SU-DHL-6 (cell line): ENCODE measurements at regions not wholly inside any gene's neighbourhood (a gene's known extent, or its start where the extent isn't known, plus 50 kb on each side); places are given as distances from the start of the nearest gene placed in this dataset.

Experiments used
- H2AFZ ChIP-seq: fragments of 200-600 bp; sonication (generic); 2 replicates; pipeline ENCODE4 v1.6.1; 2014; ENCODE audit warnings: low read depth, mild to moderate bottlenecking, moderate library complexity, mixed read lengths, antibody characterized with exemption, low read length; ENCODE audit not compliant: severe bottlenecking
- H3F3A ChIP-seq: fragments of 200-600 bp; shearing (Covaris generic); 2 replicates; pipeline ENCODE4 v1.6.0; 2016; ENCODE audit warnings: antibody characterized with exemption, mild to moderate bottlenecking; ENCODE audit not compliant: insufficient read depth
- H3K27ac ChIP-seq: fragments of 200-600 bp; sonication (generic); 2 replicates; pipeline ENCODE4 v1.5.1; 2016; ENCODE audit warnings: low read depth, mild to moderate bottlenecking, low read length, moderate library complexity, mixed read lengths
- H3K27me3 ChIP-seq: fragments of 200-600 bp; sonication (generic), shearing (Covaris generic); 2 replicates; pipeline ENCODE4 v1.6.0; 2014; ENCODE audit warnings: mild to moderate bottlenecking, low read length
- H3K36me3 ChIP-seq: fragments of 200-600 bp; sonication (generic); 2 replicates; pipeline ENCODE4 v1.6.1; 2014; ENCODE audit warnings: mild to moderate bottlenecking, low read length, mixed read lengths
- H3K4me2 ChIP-seq: fragments of 300-600, 200-600 bp; shearing (Covaris generic), sonication (generic); 2 replicates; pipeline ENCODE4 v1.6.0; 2014; ENCODE audit warnings: low read length, low read depth, mild to moderate bottlenecking; ENCODE audit not compliant: poor library complexity, severe bottlenecking
- H3K4me3 ChIP-seq: fragments of 200-600 bp; sonication (generic); 2 replicates; pipeline ENCODE4 v1.5.1; 2014; ENCODE audit warnings: antibody characterized with exemption, low read length, mild to moderate bottlenecking, mixed read lengths; ENCODE audit not compliant: insufficient read depth, poor library complexity, severe bottlenecking
- H3K79me2 ChIP-seq: fragments of 200-600 bp; sonication (generic); 2 replicates; pipeline ENCODE4 v1.6.1; 2014; ENCODE audit warnings: mild to moderate bottlenecking, low read length, moderate library complexity; ENCODE audit not compliant: insufficient read depth
- H3K9ac ChIP-seq: fragments of 200-600 bp; sonication (generic); 2 replicates; pipeline ENCODE4 v1.7.0; 2014; ENCODE audit warnings: mild to moderate bottlenecking, low read length
- H3K9me2 ChIP-seq: fragments of 200-600 bp; sonication (generic); replicated peaks from 2 replicates; pipeline ENCODE4 v1.6.1; 2014; ENCODE audit warnings: low read length; ENCODE audit not compliant: insufficient read depth
- H3K9me3 ChIP-seq: fragments of 200-600 bp; sonication (generic); 2 replicates; pipeline ENCODE4 v1.6.1; 2014; ENCODE audit warnings: low read length, mixed read lengths; ENCODE audit not compliant: insufficient read depth
- H4K20me1 ChIP-seq: fragments of 200-600 bp; sonication (generic); 2 replicates; pipeline ENCODE4 v1.6.1; 2014; ENCODE audit warnings: low read depth, mild to moderate bottlenecking, antibody characterized with exemption, low read length, moderate library complexity, mixed read lengths
- CTCF ChIP-seq: fragments of 200-600 bp; sonication (generic); IDR thresholded peaks from one replicate; pipeline ENCODE4 v1.5.1; 2017; ENCODE audit warnings: antibody characterized with exemption, mild to moderate bottlenecking, low read length, moderate library complexity; ENCODE audit not compliant: insufficient read depth, poor library complexity, severe bottlenecking
- EZH2phosphoT487 ChIP-seq: fragments of 200-600 bp; sonication (generic), shearing (Covaris generic); conservative IDR thresholded peaks from 2 replicates; pipeline ENCODE4 v1.6.1; 2018; ENCODE audit warnings: mild to moderate bottlenecking, antibody characterized with exemption, low read length, moderate library complexity, mixed read lengths

- no peak overlapping the region for H3K27ac ChIP-seq
- H3K36me3 ChIP-seq = no peaks in the 10 kb centered on the region
- no peak overlapping the region for H3K9ac ChIP-seq
- no peak overlapping the region for H3K4me2 ChIP-seq
- no peak overlapping the region for H2AFZ ChIP-seq
- H3K79me2 ChIP-seq = no peaks in the 10 kb centered on the region
- no peaks in the 10 kb centered on the region for H3K9me3 ChIP-seq
- no peaks in the 10 kb centered on the region for H4K20me1 ChIP-seq
- H3K27me3 ChIP-seq = no peaks in the 10 kb centered on the region
- H3K4me3 ChIP-seq = no peak overlapping the region
- H3F3A ChIP-seq = no peaks in the 10 kb centered on the region
- no peaks in the 10 kb centered on the region for H3K9me2 ChIP-seq
- TF ChIP-seq EZH2phosphoT487 (no peak), CTCF (no peak)
These were observed 431.6 kb downstream of the GABRG1 start for GRCh38 chr4:45692131-45692735.

DNA sequence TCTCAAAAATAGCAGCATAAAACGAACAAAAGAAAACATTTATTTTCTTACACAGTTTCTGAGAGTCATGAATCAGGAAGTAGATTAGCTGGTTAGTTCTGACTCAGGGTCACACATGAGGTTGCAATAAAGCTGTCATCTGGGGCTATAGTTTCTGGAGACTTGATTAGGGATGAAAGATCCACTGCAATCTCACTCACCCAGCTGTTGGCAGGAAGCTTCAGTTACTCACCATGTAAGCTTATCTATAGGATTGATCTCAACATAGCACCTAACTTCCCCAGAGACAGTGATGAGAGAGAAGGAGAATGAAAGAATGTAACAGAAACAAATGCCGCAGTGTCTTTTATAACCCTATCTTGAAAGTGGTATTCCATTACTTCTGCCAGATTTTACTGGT is 435.5 kb downstream of the GABRG1 start:
- Histone ChIP-seq H2AFZ (no peak overlapping the region), H3F3A (no peaks in the 10 kb centered on the region), H3K27ac (no peak overlapping the region), H3K9ac (no peak overlapping the region), H3K4me3 (no peak overlapping the region), H3K79me2 (no peaks in the 10 kb centered on the region), H3K9me3 (no peaks in the 10 kb centered on the region), H3K27me3 (no peaks in the 10 kb centered on the region), H4K20me1 (no peaks in the 10 kb centered on the region), H3K4me2 (no peak overlapping the region), H3K9me2 (no peaks in the 10 kb centered on the region), H3K36me3 (no peaks in the 10 kb centered on the region)
- no peak for TF ChIP-seq CTCF
- no peak for TF ChIP-seq EZH2phosphoT487

- H3K4me3 ChIP-seq = no peak overlapping the region
- no peak overlapping the region for H2AFZ ChIP-seq
- TF ChIP-seq EZH2phosphoT487 = no peak
- TF ChIP-seq CTCF = no peak
- no peaks in the 10 kb centered on the region for H3K79me2 ChIP-seq
- H3K9ac ChIP-seq = no peak overlapping the region
- no peaks in the 10 kb centered on the region for H3F3A ChIP-seq
- H3K36me3 ChIP-seq = no peaks in the 10 kb centered on the region
- H3K9me3 ChIP-seq = no peaks in the 10 kb centered on the region
- no peaks in the 10 kb centered on the region for H4K20me1 ChIP-seq
- H3K9me2 ChIP-seq = no peaks in the 10 kb centered on the region
- no peak overlapping the region for H3K4me2 ChIP-seq
- H3K27me3 ChIP-seq = no peaks in the 10 kb centered on the region
- no peak overlapping the region for H3K27ac ChIP-seq
These were observed 444.4 kb downstream of the GABRG1 start for GRCh38 chr4:45679411-45679810.

DNA sequence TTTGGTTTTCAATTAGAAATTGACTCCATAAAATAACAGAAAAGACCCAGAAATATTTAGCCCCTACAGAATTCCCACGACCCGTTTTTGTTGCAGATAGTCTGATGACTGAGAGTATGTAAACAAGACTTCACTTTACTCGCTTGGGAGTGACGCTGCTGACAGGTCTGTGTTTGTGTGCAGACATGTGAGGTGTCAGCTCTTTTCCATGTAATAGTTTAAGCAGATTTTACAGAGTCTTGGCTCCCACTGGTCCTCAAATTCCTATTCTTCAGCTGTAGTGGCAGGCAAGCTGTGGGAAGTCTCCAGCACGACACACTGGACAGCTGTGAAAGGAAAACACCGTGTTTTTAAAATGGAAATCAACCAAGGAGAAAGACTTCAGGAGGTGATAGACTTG is 455.7 kb downstream of the GABRG1 start:
- Histone ChIP-seq H3K79me2 (no peaks in the 10 kb centered on the region), H3K9me3 (no peaks in the 10 kb centered on the region), H4K20me1 (no peaks in the 10 kb centered on the region), H3K27me3 (no peaks in the 10 kb centered on the region), H3F3A (no peaks in the 10 kb centered on the region), H3K9me2 (no peaks in the 10 kb centered on the region), H3K4me2 (no peak overlapping the region), H2AFZ (no peak overlapping the region), H3K27ac (no peak overlapping the region), H3K36me3 (no peaks in the 10 kb centered on the region), H3K4me3 (no peak overlapping the region), H3K9ac (no peak overlapping the region)
- TF ChIP-seq CTCF = no peak
- TF ChIP-seq EZH2phosphoT487 = no peak
